ENCODE measurements at regions not wholly inside any gene's neighbourhood (a gene's known extent, or its start where the extent isn't known, plus 50 kb on each side); places are given as distances from the start of the nearest gene placed in this dataset.

DNA sequence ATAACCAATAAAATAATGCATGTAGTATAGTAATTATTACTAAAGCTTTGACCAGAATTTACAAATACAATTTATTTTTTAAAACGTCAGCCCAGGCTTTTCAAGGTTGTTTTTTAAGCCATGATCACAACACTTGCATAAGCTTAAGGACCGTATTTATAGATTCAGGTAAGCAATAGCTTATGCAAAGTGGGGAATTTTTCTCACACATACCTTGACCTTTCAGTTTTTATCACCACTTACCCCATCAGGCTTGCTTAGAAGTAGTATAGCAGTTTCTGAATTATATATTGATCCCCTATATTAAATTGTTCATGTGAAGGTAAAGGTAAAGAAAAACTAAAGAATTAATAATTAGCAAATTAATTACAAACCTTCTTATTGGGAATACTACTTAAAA lies 232.3 kb upstream of the FKBP1C start:
- TF ChIP-seq, protein P1, sequence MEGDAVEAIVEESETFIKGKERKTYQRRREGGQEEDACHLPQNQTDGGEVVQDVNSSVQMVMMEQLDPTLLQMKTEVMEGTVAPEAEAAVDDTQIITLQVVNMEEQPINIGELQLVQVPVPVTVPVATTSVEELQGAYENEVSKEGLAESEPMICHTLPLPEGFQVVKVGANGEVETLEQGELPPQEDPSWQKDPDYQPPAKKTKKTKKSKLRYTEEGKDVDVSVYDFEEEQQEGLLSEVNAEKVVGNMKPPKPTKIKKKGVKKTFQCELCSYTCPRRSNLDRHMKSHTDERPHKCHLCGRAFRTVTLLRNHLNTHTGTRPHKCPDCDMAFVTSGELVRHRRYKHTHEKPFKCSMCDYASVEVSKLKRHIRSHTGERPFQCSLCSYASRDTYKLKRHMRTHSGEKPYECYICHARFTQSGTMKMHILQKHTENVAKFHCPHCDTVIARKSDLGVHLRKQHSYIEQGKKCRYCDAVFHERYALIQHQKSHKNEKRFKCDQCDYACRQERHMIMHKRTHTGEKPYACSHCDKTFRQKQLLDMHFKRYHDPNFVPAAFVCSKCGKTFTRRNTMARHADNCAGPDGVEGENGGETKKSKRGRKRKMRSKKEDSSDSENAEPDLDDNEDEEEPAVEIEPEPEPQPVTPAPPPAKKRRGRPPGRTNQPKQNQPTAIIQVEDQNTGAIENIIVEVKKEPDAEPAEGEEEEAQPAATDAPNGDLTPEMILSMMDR (optimal IDR thresholded peaks at IDR 0.05 in 1 of 3, IDR thresholded peaks at IDR 0.05 in 1 of 3, conservative IDR thresholded peaks at IDR 0.05 in 1 of 3; ENCODE audit: extremely low read depth in 1 of 3, insufficient read depth in 2 of 3, low read length in 3 of 3): no peak
- no peak for TF ChIP-seq EZH2 (IDR thresholded peaks at IDR 0.05; ENCODE audit: low read length)
